Endothelial cell of umbilical vein (primary cell): ENCODE measurements at regions not wholly inside any gene's neighbourhood (a gene's known extent, or its start where the extent isn't known, plus 50 kb on each side); places are given as distances from the start of the nearest gene placed in this dataset.

Source experiments
- CTCF ChIP-seq, 2 donors: IDR thresholded peaks; 1 replicate in 1 of 2; 2 replicates in 1 of 2; pipeline ENCODE4 v1.5.1; 2011; ENCODE audit warnings: low read length in 2 of 2, mild to moderate bottlenecking in 2 of 2, moderate library complexity in 2 of 2, control low read depth in 1 of 2, inconsistent platforms in 1 of 2, low read depth in 1 of 2; ENCODE audit not compliant: insufficient read depth in 1 of 2; ENCODE audit errors: extremely low read depth in 1 of 2
- POLR2AphosphoS5 ChIP-seq: IDR thresholded peaks from 2 replicates; pipeline ENCODE4 v1.6.1; 2012; ENCODE audit warnings: low read depth, mild to moderate bottlenecking, control low read depth, low read length, moderate library complexity; ENCODE audit not compliant: insufficient read depth

- TF ChIP-seq CTCF (IDR thresholded peaks at IDR 0.05; ENCODE audit: extremely low read depth in 1 of 2, insufficient read depth in 1 of 2, low read depth in 1 of 2, low read length in 2 of 2) (no peak), POLR2AphosphoS5 (no peak)
These were observed 265.3 kb downstream of the SEC14L1 start for GRCh38 chr17:77405867-77406732.
